ENCODE measurements at regions not wholly inside any gene's neighbourhood (a gene's known extent, or its start where the extent isn't known, plus 50 kb on each side); places are given as distances from the start of the nearest gene placed in this dataset.

GRCh38 chr4:141309874-141310273 is 89.2 kb downstream of the ZNF330 start:
- TF ChIP-seq POLR2A (IDR thresholded peaks at IDR 0.05) (no peak), CTCF (IDR thresholded peaks at IDR 0.05) (no peak)
